Endothelial cell of umbilical vein (primary cell): ENCODE measurements at regions not wholly inside any gene's neighbourhood (a gene's known extent, or its start where the extent isn't known, plus 50 kb on each side); places are given as distances from the start of the nearest gene placed in this dataset.

ENCODE experiments used
- EZH2 ChIP-seq: IDR thresholded peaks from 2 replicates; pipeline ENCODE4 v1.6.1; 2012; ENCODE audit warnings: borderline replicate concordance, low read depth, mild to moderate bottlenecking, moderate library complexity, low read length, inconsistent platforms; ENCODE audit not compliant: severe bottlenecking
- POLR2A ChIP-seq: IDR thresholded peaks from 2 replicates; pipeline ENCODE4 v1.6.1; 2012; ENCODE audit warnings: low read depth, mild to moderate bottlenecking, control low read depth, low read length
- POLR2AphosphoS5 ChIP-seq: IDR thresholded peaks from 2 replicates; pipeline ENCODE4 v1.6.1; 2012; ENCODE audit warnings: low read depth, mild to moderate bottlenecking, control low read depth, low read length, moderate library complexity; ENCODE audit not compliant: insufficient read depth
- TF ChIP-seq, protein P1 (sequence below), 2 donors: IDR thresholded peaks; 1 replicate in 1 of 2; 2 replicates in 1 of 2; pipeline ENCODE4 v1.5.1; 2011; ENCODE audit warnings: low read length in 2 of 2, mild to moderate bottlenecking in 2 of 2, moderate library complexity in 2 of 2, control low read depth in 1 of 2, inconsistent platforms in 1 of 2, low read depth in 1 of 2; ENCODE audit not compliant: insufficient read depth in 1 of 2; ENCODE audit errors: extremely low read depth in 1 of 2

DNA sequence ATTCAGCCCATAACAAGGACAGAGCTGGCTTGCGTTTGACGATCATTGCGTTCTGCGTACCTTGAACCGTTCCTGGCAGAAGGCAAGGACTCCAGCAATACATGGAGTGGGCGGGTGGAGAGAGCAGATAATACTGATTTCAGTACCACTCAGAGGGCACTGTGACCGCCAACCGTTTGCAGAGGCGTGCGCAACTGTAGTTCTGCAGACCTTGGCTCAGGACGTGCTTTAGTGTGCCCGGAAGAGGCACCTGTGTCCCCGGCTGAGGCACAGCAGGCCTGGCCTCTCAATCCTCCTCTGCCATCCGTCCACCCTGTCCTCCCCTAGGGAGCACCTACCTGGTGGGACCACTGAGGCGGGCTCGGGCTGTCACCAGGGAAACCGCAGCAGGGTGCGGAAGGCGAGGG lies 117.6 kb upstream of the USP29 start:
- TF ChIP-seq, protein P1, sequence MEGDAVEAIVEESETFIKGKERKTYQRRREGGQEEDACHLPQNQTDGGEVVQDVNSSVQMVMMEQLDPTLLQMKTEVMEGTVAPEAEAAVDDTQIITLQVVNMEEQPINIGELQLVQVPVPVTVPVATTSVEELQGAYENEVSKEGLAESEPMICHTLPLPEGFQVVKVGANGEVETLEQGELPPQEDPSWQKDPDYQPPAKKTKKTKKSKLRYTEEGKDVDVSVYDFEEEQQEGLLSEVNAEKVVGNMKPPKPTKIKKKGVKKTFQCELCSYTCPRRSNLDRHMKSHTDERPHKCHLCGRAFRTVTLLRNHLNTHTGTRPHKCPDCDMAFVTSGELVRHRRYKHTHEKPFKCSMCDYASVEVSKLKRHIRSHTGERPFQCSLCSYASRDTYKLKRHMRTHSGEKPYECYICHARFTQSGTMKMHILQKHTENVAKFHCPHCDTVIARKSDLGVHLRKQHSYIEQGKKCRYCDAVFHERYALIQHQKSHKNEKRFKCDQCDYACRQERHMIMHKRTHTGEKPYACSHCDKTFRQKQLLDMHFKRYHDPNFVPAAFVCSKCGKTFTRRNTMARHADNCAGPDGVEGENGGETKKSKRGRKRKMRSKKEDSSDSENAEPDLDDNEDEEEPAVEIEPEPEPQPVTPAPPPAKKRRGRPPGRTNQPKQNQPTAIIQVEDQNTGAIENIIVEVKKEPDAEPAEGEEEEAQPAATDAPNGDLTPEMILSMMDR (IDR thresholded peaks at IDR 0.05; ENCODE audit: extremely low read depth in 1 of 2, insufficient read depth in 1 of 2, low read depth in 1 of 2, low read length in 2 of 2) = no peak
- no peak for TF ChIP-seq POLR2AphosphoS5
- TF ChIP-seq POLR2A = no peak
- TF ChIP-seq EZH2 = no peak
